PC-3 (cell line): ENCODE measurements at regions not wholly inside any gene's neighbourhood (a gene's known extent, or its start where the extent isn't known, plus 50 kb on each side); places are given as distances from the start of the nearest gene placed in this dataset.

Source experiments
- ATAC-seq: fragments of 200-7000 bp; cut with Tn5 transposase; 2 replicates; pipeline ENCODE4 v1.9.1; 2020; ENCODE audit warnings: mild to moderate bottlenecking, moderate library complexity
- BruUV-seq: library from RNA; stranded (reverse); fragments of 400-500 nt; replicated peaks from 2 replicates; lab custom pipeline; 2021; lab: Mats Ljungman, UMichigan
- CTCF ChIA-PET: fragments of 300-600 bp; sonication (Branson Sonifier 250); formaldehyde crosslinking; loops from one replicate; lab custom pipeline; 2022; ENCODE audit warnings: antibody characterized with exemption; lab: Charles Lee
- POLR2A ChIA-PET: fragments of 300-600 bp; sonication (Branson Sonifier 250); formaldehyde crosslinking; loops from one replicate; lab custom pipeline; 2022; ENCODE audit warnings: antibody characterized with exemption; ENCODE audit not compliant: unreplicated experiment; lab: Charles Lee
- DNase-seq: peaks from one replicate; pipeline ENCODE4 v3.0.0-alpha.2; 2015
- H2AFZ ChIP-seq: fragments of 300-600 bp; sonication (generic); 2 replicates; pipeline ENCODE4 v1.6.0; 2016; ENCODE audit warnings: antibody characterized with exemption, low read length
- H3F3A ChIP-seq: fragments of 300-600 bp; sonication (generic); one replicate; pipeline ENCODE4 v1.6.0; 2017; ENCODE audit warnings: antibody characterized with exemption, low read length, control low read depth, mild to moderate bottlenecking; ENCODE audit not compliant: unreplicated experiment
- H3K27ac ChIP-seq: fragments of 300-600 bp; sonication (generic); 2 replicates; pipeline ENCODE4 v1.5.1; 2016; ENCODE audit warnings: mild to moderate bottlenecking, low read length
- H3K27me3 ChIP-seq: fragments of 300-600 bp; sonication (generic); 2 replicates; pipeline ENCODE4 v1.6.1; 2016; ENCODE audit warnings: low read length, mixed read lengths
- H3K36me3 ChIP-seq: fragments of 300-600 bp; sonication (generic); 2 replicates; pipeline ENCODE4 v1.6.1; 2016; ENCODE audit warnings: low read depth, mixed run types, low read length, mixed read lengths
- H3K4me1 ChIP-seq: fragments of 300-600 bp; sonication (generic); 2 replicates; pipeline ENCODE4 v1.5.1; 2016; ENCODE audit warnings: low read length; ENCODE audit not compliant: insufficient read depth
- H3K4me2 ChIP-seq: fragments of 300-600 bp; sonication (generic); 2 replicates; pipeline ENCODE4 v1.6.0; 2016; ENCODE audit warnings: low read length
- H3K4me3 ChIP-seq: fragments of 300-600 bp; sonication (generic); 2 replicates; pipeline ENCODE4 v1.5.1; 2016; ENCODE audit warnings: mild to moderate bottlenecking, low read length, mixed read lengths
- H3K79me2 ChIP-seq: fragments of 300-600 bp; sonication (generic); 2 replicates; pipeline ENCODE4 v1.6.1; 2017; ENCODE audit warnings: low read length, mixed read lengths
- H3K9ac ChIP-seq: fragments of 300-600 bp; sonication (generic); 2 replicates; pipeline ENCODE4 v1.6.0; 2016; ENCODE audit warnings: mild to moderate bottlenecking, low read length
- H3K9me2 ChIP-seq: fragments of 300-600 bp; sonication (generic); replicated peaks from 2 replicates; pipeline ENCODE4 v1.6.1; 2016; ENCODE audit warnings: mixed run types, low read length, mixed read lengths
- H3K9me3 ChIP-seq: fragments of 300-600 bp; sonication (generic); 2 replicates; pipeline ENCODE4 v1.6.1; 2016; ENCODE audit warnings: low read length, mixed read lengths
- H4K20me1 ChIP-seq: fragments of 300-600 bp; sonication (generic); 2 replicates; pipeline ENCODE4 v1.6.1; 2016; ENCODE audit warnings: low read length, mixed read lengths
- CTCF ChIP-seq: fragments of 300-600 bp; sonication (generic); conservative IDR thresholded peaks from 2 replicates; pipeline ENCODE4 v1.5.1; 2017; ENCODE audit warnings: antibody characterized with exemption, low read depth, mild to moderate bottlenecking, low read length
- EZH2 ChIP-seq: fragments of 300-600 bp; sonication (generic); IDR thresholded peaks from one replicate; pipeline ENCODE4 v1.6.1; 2017; ENCODE audit warnings: antibody characterized with exemption, mild to moderate bottlenecking, low read length; ENCODE audit not compliant: unreplicated experiment
- EZH2phosphoT487 ChIP-seq: fragments of 300-600 bp; sonication (generic); IDR thresholded peaks from 2 replicates; pipeline ENCODE4 v1.6.1; 2018; ENCODE audit warnings: mild to moderate bottlenecking, antibody characterized with exemption, low read length, borderline replicate concordance
- intact Hi-C: fragments of 100-400 bp; cut with micrococcal nuclease; formaldehyde crosslinking; loops from 2 replicates; pipeline ENCODE4 v1.9.0; 2023

GRCh38 chr13:44303681-44304432 is 69.8 kb upstream of the SERP2 start:
- DNase-seq: no peak
- H3K27me3 ChIP-seq: no peaks in the 10 kb centered on the region
- no TSS peak for BruUV-seq
- no peaks in the 10 kb centered on the region for H4K20me1 ChIP-seq
- ATAC-seq: no peak
- peaks cover 74% of the 10 kb centered on the region for H3K4me1 ChIP-seq
- H3K4me2 ChIP-seq: no peak overlapping the region
- no peaks in the 10 kb centered on the region for H3K36me3 ChIP-seq
- H2AFZ ChIP-seq: no peak overlapping the region
- H3K4me3 ChIP-seq: no peak overlapping the region
- CTCF ChIA-PET: no interaction called here
- no peak overlapping the region for H3K9ac ChIP-seq
- H3K27ac ChIP-seq: 0 out of 2 replicates have a peak overlapping the region, but pooled peaks have one; percentile 100
- intact Hi-C loops: loop anchor here (10.0 kb wide), 1 partner anchor 399 kb away; no protein-coding TSS in a partner anchor
- H3K9me2 ChIP-seq: no peaks in the 10 kb centered on the region
- H3K9me3 ChIP-seq: no peaks in the 10 kb centered on the region
- TF ChIP-seq EZH2 (no peak), EZH2phosphoT487 (no peak), CTCF (no peak)
- POLR2A ChIA-PET: no interaction called here
- H3K79me2 ChIP-seq: no peaks in the 10 kb centered on the region
- H3F3A ChIP-seq: peaks cover 7% of the 10 kb centered on the region

- ATAC-seq (no peak), DNase-seq (no peak)
- intact Hi-C loops: loop anchor here (10.0 kb wide), 1 partner anchor 400 kb away; no protein-coding TSS in a partner anchor
- Histone ChIP-seq H3K27me3 (no peaks in the 10 kb centered on the region), H3K9me3 (no peaks in the 10 kb centered on the region), H3F3A (peaks cover 7% of the 10 kb centered on the region), H2AFZ (no peak overlapping the region), H3K4me2 (no peak overlapping the region), H4K20me1 (no peaks in the 10 kb centered on the region), H3K4me3 (no peak overlapping the region), H3K9ac (peak overlapping the region; percentile 96; the same call in 1 of the 2 replicates), H3K79me2 (no peaks in the 10 kb centered on the region), H3K27ac (peak overlapping the region; percentile 100; the same call in 1 of the 2 replicates), H3K36me3 (no peaks in the 10 kb centered on the region), H3K9me2 (no peaks in the 10 kb centered on the region), H3K4me1 (peaks cover 74% of the 10 kb centered on the region)
- TF ChIP-seq EZH2phosphoT487: no peak
- TF ChIP-seq CTCF: no peak
- TF ChIP-seq EZH2: no peak
- ChIA-PET CTCF (no interaction called here), POLR2A (no interaction called here)
- no TSS peak for BruUV-seq
These were observed 69.2 kb upstream of the SERP2 start for GRCh38 chr13:44304433-44304725.

- no TSS peak for BruUV-seq
- ATAC-seq (no peak), DNase-seq (no peak)
- Histone ChIP-seq H4K20me1 (no peaks in the 10 kb centered on the region), H3K4me1 (peaks cover 74% of the 10 kb centered on the region), H3K79me2 (no peaks in the 10 kb centered on the region), H3K27ac (peak overlapping the region; percentile 100), H3K27me3 (no peaks in the 10 kb centered on the region), H2AFZ (no peak overlapping the region), H3K4me3 (no peak overlapping the region), H3F3A (peaks cover 5% of the 10 kb centered on the region), H3K36me3 (no peaks in the 10 kb centered on the region), H3K4me2 (peak overlapping the region; percentile 74; the same call in 1 of the 2 replicates), H3K9ac (peak overlapping the region; percentile 96), H3K9me3 (no peaks in the 10 kb centered on the region), H3K9me2 (no peaks in the 10 kb centered on the region)
- TF ChIP-seq EZH2phosphoT487 (no peak), EZH2 (no peak), CTCF (no peak)
- intact Hi-C loops: loop anchor here (10.0 kb wide), 1 partner anchor 400 kb away; no protein-coding TSS in a partner anchor
- ChIA-PET CTCF (no interaction called here), POLR2A (no interaction called here)
These were observed 68.3 kb upstream of the SERP2 start for GRCh38 chr13:44305286-44305685.
